Bronchial epithelial cell (primary cell): ENCODE measurements at regions not wholly inside any gene's neighbourhood (a gene's known extent, or its start where the extent isn't known, plus 50 kb on each side); places are given as distances from the start of the nearest gene placed in this dataset.

Experiments
- DNase-seq: peaks from one replicate; pipeline ENCODE4 v3.0.0-alpha.2; 2010; ENCODE audit warnings: low read depth
- FAIRE-seq: peaks from 2 replicates; lab custom pipeline; 2011; peaks lifted over from hg19 to GRCh38; lab: Jason Lieb, UNC
- H3K27me3 ChIP-seq: 2 replicates; pipeline ENCODE4 v1.5.1; 2011; ENCODE audit warnings: low read length; ENCODE audit not compliant: control insufficient read depth, insufficient read depth
- H3K36me3 ChIP-seq: 2 replicates; pipeline ENCODE4 v1.5.1; 2011; ENCODE audit warnings: low read length; ENCODE audit not compliant: control insufficient read depth, insufficient read depth
- H3K4me3 ChIP-seq: 2 replicates; pipeline ENCODE4 v1.5.1; 2011; ENCODE audit warnings: mild to moderate bottlenecking, low read depth, low read length, control low read depth
- TF ChIP-seq, protein P1 (sequence below): IDR thresholded peaks from 2 replicates; pipeline ENCODE4 v1.5.1; 2011; ENCODE audit warnings: mild to moderate bottlenecking, moderate library complexity, low read length, control low read depth, inconsistent platforms; ENCODE audit not compliant: insufficient read depth, severe bottlenecking

- DNase-seq (no peak), FAIRE-seq (no peak)
- Histone ChIP-seq H3K36me3 (no peaks in the 10 kb centered on the region), H3K4me3 (no peak overlapping the region), H3K27me3 (peaks cover 9% of the 10 kb centered on the region)
- TF ChIP-seq, protein P1, sequence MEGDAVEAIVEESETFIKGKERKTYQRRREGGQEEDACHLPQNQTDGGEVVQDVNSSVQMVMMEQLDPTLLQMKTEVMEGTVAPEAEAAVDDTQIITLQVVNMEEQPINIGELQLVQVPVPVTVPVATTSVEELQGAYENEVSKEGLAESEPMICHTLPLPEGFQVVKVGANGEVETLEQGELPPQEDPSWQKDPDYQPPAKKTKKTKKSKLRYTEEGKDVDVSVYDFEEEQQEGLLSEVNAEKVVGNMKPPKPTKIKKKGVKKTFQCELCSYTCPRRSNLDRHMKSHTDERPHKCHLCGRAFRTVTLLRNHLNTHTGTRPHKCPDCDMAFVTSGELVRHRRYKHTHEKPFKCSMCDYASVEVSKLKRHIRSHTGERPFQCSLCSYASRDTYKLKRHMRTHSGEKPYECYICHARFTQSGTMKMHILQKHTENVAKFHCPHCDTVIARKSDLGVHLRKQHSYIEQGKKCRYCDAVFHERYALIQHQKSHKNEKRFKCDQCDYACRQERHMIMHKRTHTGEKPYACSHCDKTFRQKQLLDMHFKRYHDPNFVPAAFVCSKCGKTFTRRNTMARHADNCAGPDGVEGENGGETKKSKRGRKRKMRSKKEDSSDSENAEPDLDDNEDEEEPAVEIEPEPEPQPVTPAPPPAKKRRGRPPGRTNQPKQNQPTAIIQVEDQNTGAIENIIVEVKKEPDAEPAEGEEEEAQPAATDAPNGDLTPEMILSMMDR, result no peak
Observed at GRCh38 chr11:119920666-119921387, 191.8 kb upstream of the NECTIN1 start.

DNA sequence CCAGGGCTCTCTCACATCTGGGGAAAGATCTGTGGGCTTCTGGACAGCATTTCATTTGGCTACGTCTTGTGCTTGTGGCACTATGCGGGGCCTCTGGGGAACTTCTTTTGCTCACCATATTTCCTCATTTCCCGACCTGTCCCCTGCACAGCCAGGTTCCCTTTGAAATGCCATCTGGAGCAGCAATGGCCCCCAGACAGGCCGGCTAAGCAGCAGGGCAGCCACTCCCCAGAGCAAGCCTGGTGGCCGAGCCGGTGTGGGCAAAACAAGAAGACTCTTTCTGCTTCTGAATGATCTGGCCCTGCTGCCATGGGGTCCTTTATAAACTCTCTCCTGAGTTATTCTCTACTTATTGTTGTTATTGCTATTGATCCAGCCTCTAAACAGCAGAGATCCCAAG lies 190.7 kb upstream of the NECTIN1 start:
- H3K36me3 ChIP-seq, result no peaks in the 10 kb centered on the region
- peaks cover 9% of the 10 kb centered on the region for H3K27me3 ChIP-seq
- FAIRE-seq (no peak), DNase-seq (no peak)
- no peak overlapping the region for H3K4me3 ChIP-seq
- TF ChIP-seq, protein P1, result no peak

DNA sequence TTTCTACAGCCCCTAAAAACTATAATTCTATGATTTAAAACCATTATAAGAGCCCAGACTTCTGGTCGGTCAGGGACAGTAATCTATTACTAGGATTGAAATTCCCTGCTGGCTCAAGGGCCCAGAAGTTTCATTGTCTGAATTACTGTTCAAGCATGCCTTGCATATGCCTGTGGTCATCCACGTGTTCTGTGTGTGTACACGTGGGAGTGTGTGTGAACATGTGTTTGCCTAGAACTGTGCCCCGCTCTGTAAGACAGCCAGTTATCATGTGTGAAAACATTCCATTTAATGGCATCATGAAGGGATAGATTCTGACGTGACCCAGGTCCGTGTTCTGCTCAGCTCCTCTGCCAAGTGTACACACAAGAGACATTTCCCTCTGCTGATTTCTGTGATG lies 189.3 kb upstream of the NECTIN1 start:
- H3K36me3 ChIP-seq, result no peaks in the 10 kb centered on the region
- H3K4me3 ChIP-seq, result no peak overlapping the region
- FAIRE-seq (peak; percentile 58), DNase-seq (no peak)
- TF ChIP-seq, protein P1, result no peak
- peaks cover 7% of the 10 kb centered on the region for H3K27me3 ChIP-seq

- Histone ChIP-seq H3K36me3 (no peaks in the 10 kb centered on the region), H3K4me3 (no peak overlapping the region), H3K27me3 (peaks cover 10% of the 10 kb centered on the region)
- TF ChIP-seq, protein P1, result no peak
- no peak for DNase-seq
- no peak for FAIRE-seq
Observed at GRCh38 chr11:119916568-119916967, 187.6 kb upstream of the NECTIN1 start.

DNA sequence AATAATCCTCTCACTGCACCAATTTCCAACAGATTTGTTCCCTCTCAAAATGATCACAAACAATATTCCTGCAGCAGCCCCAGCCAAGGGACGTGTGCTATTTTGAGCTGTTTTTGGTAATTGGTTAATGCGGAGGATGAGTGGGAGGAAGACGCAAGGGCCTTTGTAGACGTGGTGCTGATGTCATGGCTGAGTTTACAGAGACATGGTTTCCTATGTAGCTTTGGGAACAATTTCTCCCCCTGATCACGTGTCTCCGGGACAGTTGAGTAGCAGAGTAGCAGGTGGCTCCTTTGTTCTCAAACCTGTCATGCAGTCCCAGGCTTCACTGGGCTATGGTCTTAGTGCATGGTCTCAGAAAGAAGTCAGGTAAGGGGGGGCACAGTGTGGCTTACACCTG lies 183.2 kb upstream of the NECTIN1 start:
- peaks cover 24% of the 10 kb centered on the region for H3K27me3 ChIP-seq
- TF ChIP-seq, protein P1, result no peak
- H3K4me3 ChIP-seq, result no peak overlapping the region
- no peaks in the 10 kb centered on the region for H3K36me3 ChIP-seq
- DNase-seq (no peak), FAIRE-seq (no peak)

GRCh38 chr11:119910650-119911049 lies 181.7 kb upstream of the NECTIN1 start:
- no peak for DNase-seq
- TF ChIP-seq, protein P1, result no peak

More at GRCh38 chr11:119910650-119911049, 181.7 kb upstream of the NECTIN1 start:
- Histone ChIP-seq H3K36me3 (no peaks in the 10 kb centered on the region), H3K27me3 (peaks cover 25% of the 10 kb centered on the region), H3K4me3 (no peak overlapping the region)
- FAIRE-seq, result no peak
